Right lobe of liver (tissue), 4 donors: ENCODE measurements at regions not wholly inside any gene's neighbourhood (a gene's known extent, or its start where the extent isn't known, plus 50 kb on each side); places are given as distances from the start of the nearest gene placed in this dataset.

ENCODE experiments used
- POLR2A ChIP-seq: fragments of 450-650 bp; IDR thresholded peaks from one replicate; pipeline ENCODE4 v1.6.1; 2017; ENCODE audit warnings: antibody characterized with exemption, mild to moderate bottlenecking
- TF ChIP-seq, protein P1 (sequence below), 4 donors: fragments of 200-600 bp in 3 of 4; fragments of 450-650 bp in 1 of 4; IDR thresholded peaks; one replicate each; pipeline versions ENCODE4 v1.5.1 to v1.8.0; 2016 to 2022; ENCODE audit warnings: antibody characterized with exemption in 4 of 4, mild to moderate bottlenecking in 2 of 4
- donor health status: DM: no; HTN: no; CAD: no.
- donor health status: DM: no; HTN: no; CAD: no.
- donor health status: DM: no; HTN: yes; CAD: no.

DNA sequence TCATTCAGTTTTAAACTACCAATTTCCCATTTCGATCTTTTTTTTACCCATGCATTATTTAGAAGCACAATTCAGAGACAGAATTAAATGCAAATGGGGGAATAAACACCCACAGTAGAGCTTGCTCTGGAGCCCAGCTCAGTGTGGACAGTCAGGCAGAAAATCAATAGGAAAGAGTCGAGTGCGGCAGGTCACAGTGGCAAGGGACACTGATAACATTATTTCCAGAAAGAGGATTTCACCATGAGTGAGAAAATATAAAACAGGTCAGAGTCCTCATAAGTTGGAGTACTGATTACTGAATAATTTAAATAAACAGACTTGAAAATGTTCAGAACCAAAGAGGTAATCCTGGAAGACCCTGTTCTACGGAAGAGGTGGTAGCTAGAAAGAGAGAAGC is 532.5 kb downstream of the CCSER2 start:
- TF ChIP-seq, protein P1, sequence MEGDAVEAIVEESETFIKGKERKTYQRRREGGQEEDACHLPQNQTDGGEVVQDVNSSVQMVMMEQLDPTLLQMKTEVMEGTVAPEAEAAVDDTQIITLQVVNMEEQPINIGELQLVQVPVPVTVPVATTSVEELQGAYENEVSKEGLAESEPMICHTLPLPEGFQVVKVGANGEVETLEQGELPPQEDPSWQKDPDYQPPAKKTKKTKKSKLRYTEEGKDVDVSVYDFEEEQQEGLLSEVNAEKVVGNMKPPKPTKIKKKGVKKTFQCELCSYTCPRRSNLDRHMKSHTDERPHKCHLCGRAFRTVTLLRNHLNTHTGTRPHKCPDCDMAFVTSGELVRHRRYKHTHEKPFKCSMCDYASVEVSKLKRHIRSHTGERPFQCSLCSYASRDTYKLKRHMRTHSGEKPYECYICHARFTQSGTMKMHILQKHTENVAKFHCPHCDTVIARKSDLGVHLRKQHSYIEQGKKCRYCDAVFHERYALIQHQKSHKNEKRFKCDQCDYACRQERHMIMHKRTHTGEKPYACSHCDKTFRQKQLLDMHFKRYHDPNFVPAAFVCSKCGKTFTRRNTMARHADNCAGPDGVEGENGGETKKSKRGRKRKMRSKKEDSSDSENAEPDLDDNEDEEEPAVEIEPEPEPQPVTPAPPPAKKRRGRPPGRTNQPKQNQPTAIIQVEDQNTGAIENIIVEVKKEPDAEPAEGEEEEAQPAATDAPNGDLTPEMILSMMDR (IDR thresholded peaks at IDR 0.05), result no peak
- no peak for TF ChIP-seq POLR2A
